ENCODE measurements at regions not wholly inside any gene's neighbourhood (a gene's known extent, or its start where the extent isn't known, plus 50 kb on each side); places are given as distances from the start of the nearest gene placed in this dataset.

- Histone ChIP-seq H2AK5ac (ENCODE audit: insufficient read length, low read length) (no peak overlapping the region), H3K27me3 (ENCODE audit: insufficient read depth, low read length) (no peaks in the 10 kb centered on the region), H4K8ac (replicated peaks; ENCODE audit: insufficient read length, low read depth, low read length) (no peak overlapping the region), H3K56ac (ENCODE audit: insufficient read length, low read depth, low read length) (no peak overlapping the region), H3K27ac (ENCODE audit: insufficient read length, low read depth, low read length) (no peak overlapping the region), H3K79me2 (ENCODE audit: insufficient read depth, low read length) (no peaks in the 10 kb centered on the region), H4K5ac (ENCODE audit: insufficient read length, low read depth, low read length) (no peak overlapping the region), H3K4me2 (ENCODE audit: insufficient read depth, insufficient read length, low read length) (no peak overlapping the region), H2AFZ (ENCODE audit: low read length) (no peak overlapping the region), H3K14ac (ENCODE audit: insufficient read depth, low read length) (no peak overlapping the region), H3K23me2 (ENCODE audit: insufficient read length, low read depth, low read length, poor library complexity, severe bottlenecking) (no peaks in the 10 kb centered on the region), H2BK12ac (ENCODE audit: insufficient read length, low read depth, low read length) (no peak overlapping the region), H3K9ac (ENCODE audit: extremely low read depth, insufficient read length, low read length) (no peak overlapping the region), H2BK5ac (ENCODE audit: insufficient read length, low read length) (no peak overlapping the region), H3K79me1 (ENCODE audit: insufficient read depth, low read depth, low read length, poor library complexity, severe bottlenecking) (no peaks in the 10 kb centered on the region), H3K9me3 (ENCODE audit: control insufficient read depth, low read depth, low read length) (no peaks in the 10 kb centered on the region), H4K91ac (ENCODE audit: insufficient read length, low read depth, low read length) (no peak overlapping the region), H4K20me1 (ENCODE audit: control insufficient read depth, insufficient read depth, insufficient read length) (no peaks in the 10 kb centered on the region), H3K18ac (ENCODE audit: insufficient read length, low read depth, low read length) (no peak overlapping the region), H3T11ph (ENCODE audit: low read length) (no peak overlapping the region), H2BK20ac (ENCODE audit: low read depth, low read length, poor library complexity, severe bottlenecking) (no peak overlapping the region), H3K4ac (ENCODE audit: low read depth, low read length) (no peak overlapping the region), H3K4me1 (ENCODE audit: insufficient read depth, low read length) (no peaks in the 10 kb centered on the region), H3K23ac (ENCODE audit: insufficient read length, low read depth, low read length) (no peak overlapping the region), H2BK15ac (ENCODE audit: low read depth, low read length) (no peak overlapping the region), H2BK120ac (ENCODE audit: low read depth, low read length, poor library complexity, severe bottlenecking) (no peak overlapping the region)
- Mint-ChIP-seq H3K36me3 (ENCODE audit: insufficient read depth in 1 of 3, low read depth in 3 of 3) (peaks cover 0 to 2% (median 0%) of the 10 kb centered on the region in 3 experiments; a peak in 1 of 7 replicates), H3K4me3 (no peak overlapping the region), H3K4me1 (no peaks in the 10 kb centered on the region), H3K27me3 (ENCODE audit: low read depth) (peaks cover 6% of the 10 kb centered on the region; the same call in 1 of the 2 replicates), H3K9me3 (peaks cover 3 to 9% of the 10 kb centered on the region in 2 experiments; a peak in 3 of 5 replicates), H3K27ac (no peak overlapping the region)
- DNase-seq: no peak
- TF ChIP-seq, protein P1, sequence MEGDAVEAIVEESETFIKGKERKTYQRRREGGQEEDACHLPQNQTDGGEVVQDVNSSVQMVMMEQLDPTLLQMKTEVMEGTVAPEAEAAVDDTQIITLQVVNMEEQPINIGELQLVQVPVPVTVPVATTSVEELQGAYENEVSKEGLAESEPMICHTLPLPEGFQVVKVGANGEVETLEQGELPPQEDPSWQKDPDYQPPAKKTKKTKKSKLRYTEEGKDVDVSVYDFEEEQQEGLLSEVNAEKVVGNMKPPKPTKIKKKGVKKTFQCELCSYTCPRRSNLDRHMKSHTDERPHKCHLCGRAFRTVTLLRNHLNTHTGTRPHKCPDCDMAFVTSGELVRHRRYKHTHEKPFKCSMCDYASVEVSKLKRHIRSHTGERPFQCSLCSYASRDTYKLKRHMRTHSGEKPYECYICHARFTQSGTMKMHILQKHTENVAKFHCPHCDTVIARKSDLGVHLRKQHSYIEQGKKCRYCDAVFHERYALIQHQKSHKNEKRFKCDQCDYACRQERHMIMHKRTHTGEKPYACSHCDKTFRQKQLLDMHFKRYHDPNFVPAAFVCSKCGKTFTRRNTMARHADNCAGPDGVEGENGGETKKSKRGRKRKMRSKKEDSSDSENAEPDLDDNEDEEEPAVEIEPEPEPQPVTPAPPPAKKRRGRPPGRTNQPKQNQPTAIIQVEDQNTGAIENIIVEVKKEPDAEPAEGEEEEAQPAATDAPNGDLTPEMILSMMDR (conservative IDR thresholded peaks at IDR 0.05): no peak
- WGBS (ENCODE audit: extremely low coverage, insufficient read length, low lambda C conversion rate): no CpG with 5 or more reads among the region's 3 CpGs
Measured at GRCh38 chr22:26097840-26098239, 71.4 kb upstream of the SEZ6L start.

Data from H9 (cell line).